ENCODE measurements at regions not wholly inside any gene's neighbourhood (a gene's known extent, or its start where the extent isn't known, plus 50 kb on each side); places are given as distances from the start of the nearest gene placed in this dataset.

DNA sequence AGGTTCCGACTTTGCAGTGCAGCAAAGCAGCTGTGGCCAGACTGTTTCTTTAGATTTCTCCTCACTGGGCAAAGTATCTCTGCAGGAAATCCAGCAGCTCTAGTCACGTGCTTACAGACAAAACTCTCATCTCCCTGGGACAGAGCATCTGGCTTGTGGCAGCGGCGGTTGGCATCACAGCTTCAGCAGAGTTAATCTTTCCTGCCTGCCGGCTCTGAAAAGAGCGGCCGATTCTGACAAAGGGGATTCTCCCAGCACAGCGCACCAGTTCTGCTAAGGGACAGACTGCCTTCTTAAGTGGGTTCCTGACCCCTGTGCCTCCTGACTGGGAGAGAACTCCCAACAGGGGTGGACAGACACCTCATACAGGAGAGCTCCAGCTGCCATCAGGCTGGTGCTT is 1357.3 kb upstream of the TENM4 start:
- TF ChIP-seq OSR1 (CRISPR knock-in tag; IDR thresholded peaks at IDR 0.05) (no peak), CREB5 (CRISPR knock-in tag; IDR thresholded peaks at IDR 0.05; ENCODE audit: low read depth) (no peak), ZFP30 (CRISPR knock-in tag; IDR thresholded peaks at IDR 0.05) (no peak), ZC3H10 (CRISPR knock-in tag; IDR thresholded peaks at IDR 0.05) (no peak), TOX (CRISPR knock-in tag; IDR thresholded peaks at IDR 0.05; ENCODE audit: borderline replicate concordance) (no peak), ZNF565 (CRISPR knock-in tag; conservative IDR thresholded peaks at IDR 0.05; ENCODE audit: low read depth) (no peak), ARNTL (CRISPR knock-in tag; IDR thresholded peaks at IDR 0.05; ENCODE audit: borderline replicate concordance, low read depth) (no peak), ZFP3 (CRISPR knock-in tag; IDR thresholded peaks at IDR 0.05) (no peak)
- TF ChIP-seq, protein P1, sequence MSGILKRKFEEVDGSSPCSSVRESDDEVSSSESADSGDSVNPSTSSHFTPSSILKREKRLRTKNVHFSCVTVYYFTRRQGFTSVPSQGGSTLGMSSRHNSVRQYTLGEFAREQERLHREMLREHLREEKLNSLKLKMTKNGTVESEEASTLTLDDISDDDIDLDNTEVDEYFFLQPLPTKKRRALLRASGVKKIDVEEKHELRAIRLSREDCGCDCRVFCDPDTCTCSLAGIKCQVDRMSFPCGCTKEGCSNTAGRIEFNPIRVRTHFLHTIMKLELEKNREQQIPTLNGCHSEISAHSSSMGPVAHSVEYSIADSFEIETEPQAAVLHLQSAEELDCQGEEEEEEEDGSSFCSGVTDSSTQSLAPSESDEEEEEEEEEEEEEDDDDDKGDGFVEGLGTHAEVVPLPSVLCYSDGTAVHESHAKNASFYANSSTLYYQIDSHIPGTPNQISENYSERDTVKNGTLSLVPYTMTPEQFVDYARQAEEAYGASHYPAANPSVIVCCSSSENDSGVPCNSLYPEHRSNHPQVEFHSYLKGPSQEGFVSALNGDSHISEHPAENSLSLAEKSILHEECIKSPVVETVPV (CRISPR knock-in tag; IDR thresholded peaks at IDR 0.05): no peak
- TF ChIP-seq, protein P2, sequence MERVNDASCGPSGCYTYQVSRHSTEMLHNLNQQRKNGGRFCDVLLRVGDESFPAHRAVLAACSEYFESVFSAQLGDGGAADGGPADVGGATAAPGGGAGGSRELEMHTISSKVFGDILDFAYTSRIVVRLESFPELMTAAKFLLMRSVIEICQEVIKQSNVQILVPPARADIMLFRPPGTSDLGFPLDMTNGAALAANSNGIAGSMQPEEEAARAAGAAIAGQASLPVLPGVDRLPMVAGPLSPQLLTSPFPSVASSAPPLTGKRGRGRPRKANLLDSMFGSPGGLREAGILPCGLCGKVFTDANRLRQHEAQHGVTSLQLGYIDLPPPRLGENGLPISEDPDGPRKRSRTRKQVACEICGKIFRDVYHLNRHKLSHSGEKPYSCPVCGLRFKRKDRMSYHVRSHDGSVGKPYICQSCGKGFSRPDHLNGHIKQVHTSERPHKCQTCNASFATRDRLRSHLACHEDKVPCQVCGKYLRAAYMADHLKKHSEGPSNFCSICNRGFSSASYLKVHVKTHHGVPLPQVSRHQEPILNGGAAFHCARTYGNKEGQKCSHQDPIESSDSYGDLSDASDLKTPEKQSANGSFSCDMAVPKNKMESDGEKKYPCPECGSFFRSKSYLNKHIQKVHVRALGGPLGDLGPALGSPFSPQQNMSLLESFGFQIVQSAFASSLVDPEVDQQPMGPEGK (CRISPR knock-in tag; IDR thresholded peaks at IDR 0.05; ENCODE audit: borderline replicate concordance): no peak

Data from SK-N-SH treated with all-trans-retinoic acid at 6 μM for 48 hours (cell line).